ENCODE measurements at regions not wholly inside any gene's neighbourhood (a gene's known extent, or its start where the extent isn't known, plus 50 kb on each side); places are given as distances from the start of the nearest gene placed in this dataset.

DNA sequence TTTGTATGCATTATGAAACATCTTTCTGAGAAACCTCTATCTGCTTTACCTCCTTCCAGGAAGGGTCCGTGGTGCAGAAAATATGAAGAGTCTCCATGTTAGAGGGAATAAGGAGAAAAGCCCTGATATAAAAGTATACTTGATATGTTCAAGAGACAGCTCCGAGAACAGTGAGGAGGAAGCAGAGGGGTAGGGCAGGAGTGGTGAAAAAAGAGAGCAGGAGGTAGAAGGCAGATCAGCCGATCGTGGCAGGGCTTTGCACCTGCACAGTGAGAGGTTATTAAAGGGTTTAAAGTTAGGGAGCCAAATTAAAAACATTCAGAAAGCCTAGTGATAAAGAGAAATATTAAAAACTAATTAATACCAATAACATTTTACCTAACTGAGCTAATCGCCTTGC, 419.7 kb downstream of the FAT4 start:
- TF ChIP-seq EZH2phosphoT487 (IDR thresholded peaks at IDR 0.05; ENCODE audit: insufficient read depth, low read depth) (no peak), EZH2 (IDR thresholded peaks at IDR 0.05; ENCODE audit: insufficient read depth, poor library complexity, severe bottlenecking) (no peak)

Data from GM23248 (cell line).